Uterus (tissue), 3 donors: ENCODE measurements at regions not wholly inside any gene's neighbourhood (a gene's known extent, or its start where the extent isn't known, plus 50 kb on each side); places are given as distances from the start of the nearest gene placed in this dataset.

ENCODE experiments used
- DNase-seq, 2 donors: peaks; one replicate each; pipeline ENCODE4 v3.0.0-alpha.2; 2019 to 2020
- H3K27ac ChIP-seq, 2 donors: fragments of 200-600 bp; sonication (generic); 1 replicate in 1 of 2; 2 replicates in 1 of 2; pipeline ENCODE4 v1.5.1; 2016 to 2018
- H3K27me3 ChIP-seq, 2 donors: fragments of 200-600 bp; sonication (generic); one replicate each; pipeline ENCODE4 v1.5.1; 2018 to 2019; ENCODE audit warnings: control low read depth in 1 of 2
- H3K36me3 ChIP-seq, 2 donors: fragments of 200-600 bp; sonication (generic); one replicate each; pipeline ENCODE4 v1.5.1; 2019; ENCODE audit warnings: control low read depth in 1 of 2
- H3K4me1 ChIP-seq, 2 donors: fragments of 200-600 bp; sonication (generic); one replicate each; pipeline ENCODE4 v1.5.1; 2018 to 2019; ENCODE audit warnings: control low read depth in 1 of 2
- H3K4me3 ChIP-seq, 2 donors: fragments of 200-600 bp; sonication (generic); 1 replicate in 1 of 2; 2 replicates in 1 of 2; pipeline ENCODE4 v1.5.1; 2018 to 2019; ENCODE audit warnings: mild to moderate bottlenecking in 1 of 2
- H3K9me3 ChIP-seq, 2 donors: fragments of 200-600 bp; sonication (generic); one replicate each; pipeline ENCODE4 v1.5.1; 2019; ENCODE audit warnings: control low read depth in 1 of 2
- CTCF ChIP-seq, 4 experiments: fragments of 200-600 bp in 2 of 4; fragments of 450-650 bp in 2 of 4; sonication (generic) in 2 of 4; IDR thresholded peaks; one replicate each; pipeline ENCODE4 v1.5.1; 2016 to 2019; ENCODE audit warnings: antibody characterized with exemption in 4 of 4, mild to moderate bottlenecking in 2 of 4, moderate library complexity in 1 of 4
- POLR2A ChIP-seq, 2 donors: fragments of 450-650 bp; IDR thresholded peaks; one replicate each; pipeline ENCODE4 v1.6.1; 2016; ENCODE audit warnings: antibody characterized with exemption in 2 of 2, mild to moderate bottlenecking in 1 of 2, moderate library complexity in 1 of 2
- intact Hi-C: fragments of 100-400 bp; cut with DNase I; formaldehyde crosslinking; loops from one replicate; pipeline ENCODE4 v1.15.1; 2023; ENCODE audit warnings: low total_unique reads
- donor health status: DM: yes; HTN: yes; CAD: no.

DNA sequence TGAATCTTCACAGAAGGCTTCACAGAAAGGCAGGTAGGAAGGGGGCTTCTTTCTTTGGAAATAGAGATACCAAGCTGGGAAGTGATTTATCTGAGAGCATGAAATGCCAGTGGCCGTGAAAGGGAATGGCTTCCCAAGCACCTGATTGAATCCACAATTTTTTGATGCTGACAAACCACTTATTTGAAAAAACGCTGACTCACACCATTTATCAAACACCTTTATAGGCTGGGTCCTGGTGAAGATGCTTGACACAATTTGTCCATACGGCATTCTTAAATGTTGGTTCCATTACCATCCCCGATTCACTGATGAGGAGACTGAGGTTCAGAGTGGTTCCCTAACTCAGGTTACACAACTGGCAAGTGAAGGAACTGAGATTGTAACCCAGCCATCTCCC lies 64.1 kb upstream of the POMGNT2 start:
- TF ChIP-seq CTCF (IDR thresholded peaks at IDR 0.05) (no peak), POLR2A (IDR thresholded peaks at IDR 0.05) (no peak)
- Histone ChIP-seq H3K4me1 (no peaks in the 10 kb centered on the region), H3K27me3 (no peaks in the 10 kb centered on the region), H3K9me3 (no peaks in the 10 kb centered on the region), H3K36me3 (no peaks in the 10 kb centered on the region), H3K27ac (no peak overlapping the region), H3K4me3 (no peak overlapping the region)
- intact Hi-C loops = no loop called here
- no peak for DNase-seq

GRCh38 chr3:43166406-43166805 lies 60.5 kb upstream of the POMGNT2 start:
- no peaks in the 10 kb centered on the region for H3K4me1 ChIP-seq
- no peak for DNase-seq
- H3K4me3 ChIP-seq = no peak overlapping the region
- H3K36me3 ChIP-seq = no peaks in the 10 kb centered on the region
- H3K27ac ChIP-seq = no peak overlapping the region
- intact Hi-C loops = no loop called here
- TF ChIP-seq CTCF (IDR thresholded peaks at IDR 0.05) = no peak
- TF ChIP-seq POLR2A (IDR thresholded peaks at IDR 0.05) = no peak
- H3K27me3 ChIP-seq = no peaks in the 10 kb centered on the region
- H3K9me3 ChIP-seq = no peaks in the 10 kb centered on the region

- intact Hi-C loops = no loop called here
Measured at GRCh38 chr3:43165786-43166185, 59.9 kb upstream of the POMGNT2 start.

GRCh38 chr3:43163895-43164493 lies 58.1 kb upstream of the POMGNT2 start:
- no peaks in the 10 kb centered on the region for H3K9me3 ChIP-seq
- no peaks in the 10 kb centered on the region for H3K36me3 ChIP-seq
- intact Hi-C loops = no loop called here
- H3K27ac ChIP-seq = no peak overlapping the region
- no peak for DNase-seq
- no peaks in the 10 kb centered on the region for H3K27me3 ChIP-seq
- H3K4me1 ChIP-seq = no peaks in the 10 kb centered on the region
- no peak overlapping the region for H3K4me3 ChIP-seq
- TF ChIP-seq POLR2A (IDR thresholded peaks at IDR 0.05) (no peak), CTCF (IDR thresholded peaks at IDR 0.05) (no peak)

More at GRCh38 chr3:43165786-43166185, 59.9 kb upstream of the POMGNT2 start:
- TF ChIP-seq POLR2A (IDR thresholded peaks at IDR 0.05) (no peak), CTCF (IDR thresholded peaks at IDR 0.05) (no peak)
- Histone ChIP-seq H3K9me3 (no peaks in the 10 kb centered on the region), H3K4me1 (no peaks in the 10 kb centered on the region), H3K36me3 (no peaks in the 10 kb centered on the region), H3K27me3 (no peaks in the 10 kb centered on the region), H3K4me3 (no peak overlapping the region), H3K27ac (no peak overlapping the region)
- no peak for DNase-seq

- no peaks in the 10 kb centered on the region for H3K4me1 ChIP-seq
- H3K9me3 ChIP-seq = no peaks in the 10 kb centered on the region
- no peaks in the 10 kb centered on the region for H3K36me3 ChIP-seq
- TF ChIP-seq CTCF (IDR thresholded peaks at IDR 0.05) (peak; percentile 37 to 60 (median 52)), POLR2A (IDR thresholded peaks at IDR 0.05) (no peak)
- peak overlapping the region in 1 of 2 donors; percentile 60 for H3K27ac ChIP-seq
- no peak for DNase-seq
- intact Hi-C loops = no loop called here
- no peak overlapping the region for H3K4me3 ChIP-seq
- H3K27me3 ChIP-seq = no peaks in the 10 kb centered on the region
Measured at GRCh38 chr3:43162230-43163084, 56.6 kb upstream of the POMGNT2 start.
